NOMO-1 treated with DMSO at 0.1 percent for 48 hours (cell line): ENCODE measurements at regions not wholly inside any gene's neighbourhood (a gene's known extent, or its start where the extent isn't known, plus 50 kb on each side); places are given as distances from the start of the nearest gene placed in this dataset.
A peak's percentile ranks its signal among the peaks of the same experiment; 100 is the strongest.

ENCODE experiments used
- DNase-seq: peaks from one replicate; lab custom pipeline; 2025; ENCODE audit not compliant: unreplicated experiment; lab: John Stamatoyannopoulos, UW

- DNase-seq: no peak
Observed at GRCh38 chr20:6575912-6576401, 191.5 kb upstream of the BMP2 start.

GRCh38 chr20:6566821-6567220, 200.7 kb upstream of the BMP2 start:
- DNase-seq: peak; percentile 28

- no peak for DNase-seq
Observed at GRCh38 chr20:6562111-6562510, 205.4 kb upstream of the BMP2 start.

- DNase-seq: no peak
Observed at GRCh38 chr20:6560978-6561377, 206.5 kb upstream of the BMP2 start.

GRCh38 chr20:6559791-6560190, 207.7 kb upstream of the BMP2 start:
- DNase-seq: no peak

- no peak for DNase-seq
Observed at GRCh38 chr20:6558341-6558740, 209.1 kb upstream of the BMP2 start.

- DNase-seq: no peak
Observed at GRCh38 chr20:6533761-6534479, 233.6 kb upstream of the BMP2 start.

GRCh38 chr20:6533351-6533750, 234.1 kb upstream of the BMP2 start:
- peak; percentile 31 for DNase-seq

- no peak for DNase-seq
Observed at GRCh38 chr20:6530779-6531315, 236.6 kb upstream of the BMP2 start.

GRCh38 chr20:6530254-6530653, 237.2 kb upstream of the BMP2 start:
- DNase-seq: no peak

GRCh38 chr20:6525447-6526303, 241.8 kb upstream of the BMP2 start:
- no peak for DNase-seq

GRCh38 chr20:6524305-6524704, 243.2 kb upstream of the BMP2 start:
- no peak for DNase-seq

GRCh38 chr20:6519556-6519955, 247.9 kb upstream of the BMP2 start:
- DNase-seq: no peak

GRCh38 chr20:6515261-6515660, 252.2 kb upstream of the BMP2 start:
- DNase-seq: no peak

- no peak for DNase-seq
Observed at GRCh38 chr20:6513599-6513998, 253.9 kb upstream of the BMP2 start.

GRCh38 chr20:6509374-6509773, 258.1 kb upstream of the BMP2 start:
- DNase-seq: no peak

- DNase-seq: no peak
Observed at GRCh38 chr20:6506906-6507305, 260.6 kb upstream of the BMP2 start.

GRCh38 chr20:6504826-6505225, 262.7 kb upstream of the BMP2 start:
- no peak for DNase-seq

- DNase-seq: no peak
Observed at GRCh38 chr20:6504179-6504578, 263.3 kb upstream of the BMP2 start.

GRCh38 chr20:6502999-6503398, 264.5 kb upstream of the BMP2 start:
- DNase-seq: no peak

GRCh38 chr20:6502219-6502618, 265.3 kb upstream of the BMP2 start:
- DNase-seq: no peak

GRCh38 chr20:6501061-6501460, 266.4 kb upstream of the BMP2 start:
- DNase-seq: no peak
